Stimulated activated CD4-positive, alpha-beta T cell treated with anti-CD3 and anti-CD28 coated beads, Interleukin-12 subunit alpha, Interleukin-12 subunit beta, amount 100 ng/mL, for 24 hours (primary cell): ENCODE measurements at regions not wholly inside any gene's neighbourhood (a gene's known extent, or its start where the extent isn't known, plus 50 kb on each side); places are given as distances from the start of the nearest gene placed in this dataset.
"Not testable (repeated sequence)": the region's sequence is repeated elsewhere in the genome, so short reads cannot be mapped to it uniquely, and the experiment has no call there.

Experiments used
- DNase-seq, 2 experiments: peaks; one replicate each; pipeline ENCODE4 v3.0.0-alpha.2; 2020; ENCODE audit warnings: low read depth in 2 of 2

- DNase-seq: no peak
Measured at GRCh38 chr7:69430384-69431021, 167.8 kb upstream of the AUTS2 start.

- no peak for DNase-seq
Measured at GRCh38 chr7:69431626-69432025, 166.6 kb upstream of the AUTS2 start.

- not testable (repeated sequence) for DNase-seq
Measured at GRCh38 chr7:69432276-69432675, 166.0 kb upstream of the AUTS2 start.

GRCh38 chr7:69433081-69433480, 165.2 kb upstream of the AUTS2 start:
- no peak for DNase-seq

- no peak for DNase-seq
Measured at GRCh38 chr7:69434398-69434815, 163.9 kb upstream of the AUTS2 start.

GRCh38 chr7:69435711-69436110, 162.6 kb upstream of the AUTS2 start:
- DNase-seq: no peak

- DNase-seq: no peak
Measured at GRCh38 chr7:69436946-69437345, 161.3 kb upstream of the AUTS2 start.

GRCh38 chr7:69438584-69439412, 159.5 kb upstream of the AUTS2 start:
- DNase-seq: no peak

GRCh38 chr7:69439636-69440325, 158.5 kb upstream of the AUTS2 start:
- no peak for DNase-seq

- DNase-seq: no peak
Measured at GRCh38 chr7:69440976-69441375, 157.3 kb upstream of the AUTS2 start.

GRCh38 chr7:69443136-69443535, 155.1 kb upstream of the AUTS2 start:
- DNase-seq: no peak

- DNase-seq: no peak
Measured at GRCh38 chr7:69445541-69445940, 152.7 kb upstream of the AUTS2 start.

GRCh38 chr7:69446213-69446612, 152.1 kb upstream of the AUTS2 start:
- not testable (repeated sequence) for DNase-seq

GRCh38 chr7:69448071-69448470, 150.2 kb upstream of the AUTS2 start:
- DNase-seq: no peak

GRCh38 chr7:69450456-69450855, 147.8 kb upstream of the AUTS2 start:
- no peak for DNase-seq

GRCh38 chr7:69451715-69452114, 146.6 kb upstream of the AUTS2 start:
- DNase-seq: no peak

- no peak for DNase-seq
Measured at GRCh38 chr7:69452797-69453196, 145.5 kb upstream of the AUTS2 start.

GRCh38 chr7:69457595-69458504, 140.4 kb upstream of the AUTS2 start:
- no peak for DNase-seq

GRCh38 chr7:69464035-69464434, 134.2 kb upstream of the AUTS2 start:
- no peak for DNase-seq

GRCh38 chr7:69465262-69465661, 133.0 kb upstream of the AUTS2 start:
- DNase-seq: no peak

GRCh38 chr7:69467826-69468225, 130.4 kb upstream of the AUTS2 start:
- DNase-seq: no peak

GRCh38 chr7:69476416-69476815, 121.9 kb upstream of the AUTS2 start:
- DNase-seq: no peak
